ENCODE measurements at regions not wholly inside any gene's neighbourhood (a gene's known extent, or its start where the extent isn't known, plus 50 kb on each side); places are given as distances from the start of the nearest gene placed in this dataset.

DNA sequence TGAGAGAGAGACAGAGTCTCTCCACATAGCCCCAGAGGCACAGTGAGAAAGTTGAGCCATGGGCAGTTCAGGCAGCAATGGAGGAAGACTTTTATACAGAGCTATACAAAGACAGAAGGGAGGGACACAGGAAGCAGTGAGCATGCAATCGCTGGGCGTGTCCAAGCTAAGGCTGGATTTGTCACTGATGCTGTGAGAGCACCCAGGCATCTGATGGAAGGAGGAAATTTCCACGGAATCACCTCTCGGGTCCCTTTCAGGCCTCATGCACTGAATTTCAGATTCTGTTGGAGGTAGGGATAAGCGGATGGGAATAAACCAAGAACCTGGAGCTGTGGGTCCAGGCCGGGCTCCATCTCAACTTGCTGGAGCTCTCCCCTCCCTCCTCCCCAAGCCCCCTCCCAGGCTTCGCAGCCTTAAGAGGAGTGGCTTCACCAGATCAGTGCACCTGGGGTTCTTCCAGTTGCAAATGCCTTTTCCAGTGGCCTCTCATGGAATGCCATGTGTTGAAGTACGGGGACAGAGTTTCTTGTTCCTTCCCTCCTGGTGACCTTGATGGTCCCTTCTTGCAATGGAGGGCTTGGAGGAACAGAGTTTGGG lies 114.8 kb upstream of the ALDH1B1 start:
- Histone ChIP-seq H3K27ac (ENCODE audit: low read depth in 1 of 2, low read length in 1 of 2) (no peak overlapping the region), H3K36me3 (ENCODE audit: control insufficient read depth in 2 of 2, insufficient read depth in 2 of 2, low read length in 1 of 2) (no peaks in the 10 kb centered on the region), H3K9me3 (ENCODE audit: control insufficient read depth in 2 of 2, insufficient read depth in 1 of 2, low read length in 1 of 2) (no peaks in the 10 kb centered on the region), H3K4me3 (ENCODE audit: low read length in 2 of 2) (no peak overlapping the region), H3K27me3 (ENCODE audit: control insufficient read depth in 2 of 2, insufficient read depth in 1 of 2, low read length in 1 of 2) (peaks cover 0 to 5% of the 10 kb centered on the region in 2 donors), H3K4me1 (ENCODE audit: control insufficient read depth in 2 of 2, insufficient read depth in 2 of 2, low read length in 2 of 2) (peaks cover 0 to 8% of the 10 kb centered on the region in 2 donors)
- DNase-seq (ENCODE audit: low read depth in 6 of 9, low spot score in 9 of 9) = no peak
- 96% methylated on average over 8 of the region's 8 CpGs for WGBS

DNA sequence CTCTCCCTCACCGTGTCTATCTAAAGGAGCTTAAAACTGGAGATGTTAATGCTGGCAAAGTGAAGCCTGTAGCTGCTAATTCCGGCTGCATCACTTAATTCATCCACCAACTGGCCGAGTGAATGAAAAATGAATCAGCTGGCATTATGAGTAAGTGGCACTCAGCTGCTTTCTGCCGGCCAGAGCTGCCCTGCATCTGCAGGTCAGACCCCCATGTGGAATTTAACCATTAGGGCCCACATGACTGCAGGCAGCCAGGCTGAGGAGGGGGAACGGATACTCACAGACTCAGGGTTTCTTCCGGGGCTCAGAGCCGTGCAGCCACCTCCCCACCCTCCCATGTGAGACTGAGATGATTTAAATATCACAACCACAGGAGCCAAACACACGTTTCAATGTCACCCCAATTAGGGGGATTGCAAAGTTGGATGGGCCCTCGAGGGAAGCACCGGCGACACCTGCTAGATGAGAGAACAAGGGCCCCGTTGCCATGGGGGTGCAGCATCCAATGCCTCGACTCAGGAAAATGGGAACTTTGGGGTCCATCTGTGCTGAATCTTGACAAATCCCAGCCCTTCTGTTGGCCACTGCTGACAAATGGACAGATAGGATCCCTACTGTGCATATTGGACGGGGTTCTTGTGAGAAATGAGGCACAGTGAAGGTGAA lies 115.6 kb upstream of the ALDH1B1 start:
- H3K36me3 ChIP-seq (ENCODE audit: control insufficient read depth in 2 of 2, insufficient read depth in 2 of 2, low read length in 1 of 2) = no peaks in the 10 kb centered on the region
- H3K27ac ChIP-seq (ENCODE audit: low read depth in 1 of 2, low read length in 1 of 2) = no peak overlapping the region
- no peak overlapping the region for H3K4me3 ChIP-seq (ENCODE audit: low read length in 2 of 2)
- WGBS = 90% methylated on average over 14 of the region's 14 CpGs
- no peak for DNase-seq (ENCODE audit: low read depth in 6 of 9, low spot score in 9 of 9)
- peaks cover 0 to 5% of the 10 kb centered on the region in 2 donors for H3K27me3 ChIP-seq (ENCODE audit: control insufficient read depth in 2 of 2, insufficient read depth in 1 of 2, low read length in 1 of 2)
- peaks cover 0 to 8% of the 10 kb centered on the region in 2 donors for H3K4me1 ChIP-seq (ENCODE audit: control insufficient read depth in 2 of 2, insufficient read depth in 2 of 2, low read length in 2 of 2)
- H3K9me3 ChIP-seq (ENCODE audit: control insufficient read depth in 2 of 2, insufficient read depth in 1 of 2, low read length in 1 of 2) = no peaks in the 10 kb centered on the region

DNA sequence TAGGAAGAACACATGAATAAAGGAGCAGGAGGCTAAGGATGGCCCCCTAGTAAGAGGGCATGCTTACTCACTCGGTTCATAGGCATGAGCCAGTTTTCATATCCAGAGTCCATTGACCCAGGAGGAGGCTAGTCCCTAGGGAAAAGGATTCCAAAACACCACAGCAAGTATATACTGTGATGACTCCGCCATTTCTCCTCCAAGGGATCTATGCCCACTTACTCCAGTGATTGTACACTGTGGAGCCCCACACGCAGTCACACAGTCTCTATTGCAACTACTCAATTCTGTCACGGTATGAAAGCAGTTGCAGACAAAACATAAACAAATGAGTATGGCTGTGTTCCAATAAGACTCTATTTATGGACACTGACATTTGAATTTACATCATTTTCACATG lies 117.7 kb upstream of the ALDH1B1 start:
- Histone ChIP-seq H3K36me3 (ENCODE audit: control insufficient read depth in 2 of 2, insufficient read depth in 2 of 2, low read length in 1 of 2) (no peaks in the 10 kb centered on the region), H3K4me1 (ENCODE audit: control insufficient read depth in 2 of 2, insufficient read depth in 2 of 2, low read length in 2 of 2) (peaks cover 0 to 8% of the 10 kb centered on the region in 2 donors), H3K27ac (ENCODE audit: low read depth in 1 of 2, low read length in 1 of 2) (no peak overlapping the region), H3K27me3 (ENCODE audit: control insufficient read depth in 2 of 2, insufficient read depth in 1 of 2, low read length in 1 of 2) (peaks cover 0 to 5% of the 10 kb centered on the region in 2 donors), H3K4me3 (ENCODE audit: low read length in 2 of 2) (no peak overlapping the region), H3K9me3 (ENCODE audit: control insufficient read depth in 2 of 2, insufficient read depth in 1 of 2, low read length in 1 of 2) (no peaks in the 10 kb centered on the region)
- no peak for DNase-seq (ENCODE audit: low read depth in 6 of 9, low spot score in 9 of 9)
- WGBS = 92% methylated on average over 4 of the region's 4 CpGs

DNA sequence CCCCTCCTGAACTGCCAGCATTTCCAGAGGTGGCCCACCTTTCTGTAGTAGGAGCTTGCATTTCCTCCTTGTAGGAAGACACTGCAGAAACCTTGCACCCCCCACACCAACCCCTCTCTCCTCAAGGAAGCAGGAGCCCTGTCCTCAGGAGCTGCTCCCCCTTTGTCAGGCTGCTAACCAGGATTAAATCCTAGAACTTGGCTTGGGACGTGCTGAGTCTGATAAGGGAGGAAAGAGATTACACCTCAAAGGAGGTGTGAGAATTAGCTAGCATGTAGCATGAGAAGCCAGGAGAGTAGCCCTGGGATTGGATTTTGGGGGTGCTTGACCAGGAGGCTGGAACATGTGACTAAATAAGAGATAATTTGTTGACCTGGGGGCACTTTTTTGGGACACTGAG lies 119.8 kb upstream of the ALDH1B1 start:
- Histone ChIP-seq H3K4me3 (ENCODE audit: low read length in 2 of 2) (no peak overlapping the region), H3K9me3 (ENCODE audit: control insufficient read depth in 2 of 2, insufficient read depth in 1 of 2, low read length in 1 of 2) (no peaks in the 10 kb centered on the region), H3K27me3 (ENCODE audit: control insufficient read depth in 2 of 2, insufficient read depth in 1 of 2, low read length in 1 of 2) (peaks cover 0 to 5% of the 10 kb centered on the region in 2 donors), H3K4me1 (ENCODE audit: control insufficient read depth in 2 of 2, insufficient read depth in 2 of 2, low read length in 2 of 2) (no peaks in the 10 kb centered on the region), H3K36me3 (ENCODE audit: control insufficient read depth in 2 of 2, insufficient read depth in 2 of 2, low read length in 1 of 2) (no peaks in the 10 kb centered on the region), H3K27ac (ENCODE audit: low read depth in 1 of 2, low read length in 1 of 2) (no peak overlapping the region)
- no peak for DNase-seq (ENCODE audit: low read depth in 6 of 9, low spot score in 9 of 9)
- WGBS = 97% methylated on average over 1 of the region's 1 CpG

DNA sequence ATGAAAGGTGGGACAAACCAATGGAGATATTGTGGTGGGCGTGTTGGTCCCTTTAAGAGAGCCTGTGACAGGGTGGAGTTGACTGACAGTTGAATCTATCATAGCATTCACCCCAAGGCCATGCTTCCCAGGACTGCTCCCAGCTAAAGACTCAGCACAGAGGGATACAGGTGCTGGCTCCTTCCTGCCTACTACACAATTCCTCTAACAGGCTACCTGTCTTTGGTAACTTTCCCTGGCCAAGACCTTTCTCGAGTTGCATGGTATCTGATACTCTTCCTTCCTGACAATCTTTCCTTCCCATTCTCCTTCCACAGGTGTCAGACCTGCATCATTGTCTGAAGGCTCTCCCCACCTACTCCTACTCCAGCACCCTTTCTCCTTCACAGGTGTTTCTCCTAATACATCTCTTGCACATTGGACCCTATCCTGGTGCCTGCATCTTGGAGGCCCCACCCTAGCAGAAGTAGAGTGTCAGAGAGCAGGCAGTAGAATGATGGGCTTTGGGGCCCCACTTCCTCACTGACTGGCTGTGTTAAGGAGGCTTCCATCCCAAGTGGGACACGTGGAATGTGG lies 120.7 kb upstream of the ALDH1B1 start:
- DNase-seq (ENCODE audit: low read depth in 6 of 9, low spot score in 9 of 9) = no peak
- no peak overlapping the region for H3K27ac ChIP-seq (ENCODE audit: low read depth in 1 of 2, low read length in 1 of 2)
- no peaks in the 10 kb centered on the region for H3K4me1 ChIP-seq (ENCODE audit: control insufficient read depth in 2 of 2, insufficient read depth in 2 of 2, low read length in 2 of 2)
- no peaks in the 10 kb centered on the region for H3K36me3 ChIP-seq (ENCODE audit: control insufficient read depth in 2 of 2, insufficient read depth in 2 of 2, low read length in 1 of 2)
- no peak overlapping the region for H3K4me3 ChIP-seq (ENCODE audit: low read length in 2 of 2)
- H3K9me3 ChIP-seq (ENCODE audit: control insufficient read depth in 2 of 2, insufficient read depth in 1 of 2, low read length in 1 of 2) = no peaks in the 10 kb centered on the region
- H3K27me3 ChIP-seq (ENCODE audit: control insufficient read depth in 2 of 2, insufficient read depth in 1 of 2, low read length in 1 of 2) = peaks cover 0 to 1% of the 10 kb centered on the region in 2 donors
- 83% methylated on average over 3 of the region's 3 CpGs for WGBS

DNA sequence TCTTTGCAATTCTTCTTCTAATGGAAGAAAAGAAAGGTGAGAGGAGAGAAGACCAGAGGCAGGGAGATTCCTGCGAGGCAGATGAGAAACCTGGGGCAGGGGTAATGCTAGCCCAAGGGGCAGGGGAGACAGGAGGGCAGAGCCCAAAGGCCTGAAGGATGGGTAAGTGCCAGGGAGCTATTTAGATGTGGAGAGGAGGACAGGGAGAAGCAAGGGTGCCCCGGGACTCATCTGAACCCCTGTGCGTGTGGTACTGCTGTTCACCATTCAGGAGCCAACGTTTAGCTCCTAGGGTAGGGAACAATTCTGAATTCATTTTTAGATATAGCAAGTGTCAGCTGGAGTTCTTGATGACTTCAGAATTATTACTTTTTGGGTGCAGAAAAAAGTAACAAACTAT lies 122.7 kb upstream of the ALDH1B1 start:
- WGBS = 88% methylated on average over 4 of the region's 4 CpGs
- no peaks in the 10 kb centered on the region for H3K27me3 ChIP-seq (ENCODE audit: control insufficient read depth in 2 of 2, insufficient read depth in 1 of 2, low read length in 1 of 2)
- no peaks in the 10 kb centered on the region for H3K36me3 ChIP-seq (ENCODE audit: control insufficient read depth in 2 of 2, insufficient read depth in 2 of 2, low read length in 1 of 2)
- H3K9me3 ChIP-seq (ENCODE audit: control insufficient read depth in 2 of 2, insufficient read depth in 1 of 2, low read length in 1 of 2) = no peaks in the 10 kb centered on the region
- no peak overlapping the region for H3K4me3 ChIP-seq (ENCODE audit: low read length in 2 of 2)
- no peak overlapping the region for H3K27ac ChIP-seq (ENCODE audit: low read depth in 1 of 2, low read length in 1 of 2)
- H3K4me1 ChIP-seq (ENCODE audit: control insufficient read depth in 2 of 2, insufficient read depth in 2 of 2, low read length in 2 of 2) = no peaks in the 10 kb centered on the region
- no peak for DNase-seq (ENCODE audit: low read depth in 6 of 9, low spot score in 9 of 9)

DNA sequence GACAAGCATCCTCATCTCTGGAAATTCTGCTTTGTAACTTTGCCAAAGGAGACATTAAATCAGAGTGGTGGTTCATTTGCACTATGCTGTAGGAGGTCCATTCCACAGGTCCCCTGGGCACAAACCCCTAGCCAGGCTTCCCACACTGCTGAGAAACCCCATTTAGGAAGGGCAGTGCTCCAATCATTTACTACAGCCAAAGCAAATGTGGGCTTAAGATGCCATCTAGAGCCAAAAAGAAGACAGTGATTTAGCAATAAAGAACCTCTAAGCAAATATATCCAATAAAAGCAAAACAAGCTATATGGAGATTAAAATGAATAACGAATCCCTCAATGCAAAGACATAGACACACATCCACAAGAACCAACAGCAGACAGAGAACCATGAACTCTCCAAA lies 129.0 kb upstream of the ALDH1B1 start:
- Histone ChIP-seq H3K27ac (ENCODE audit: low read depth in 1 of 2, low read length in 1 of 2) (no peak overlapping the region), H3K27me3 (ENCODE audit: control insufficient read depth in 2 of 2, insufficient read depth in 1 of 2, low read length in 1 of 2) (no peaks in the 10 kb centered on the region), H3K4me3 (ENCODE audit: low read length in 2 of 2) (no peak overlapping the region), H3K9me3 (ENCODE audit: control insufficient read depth in 2 of 2, insufficient read depth in 1 of 2, low read length in 1 of 2) (no peaks in the 10 kb centered on the region), H3K4me1 (ENCODE audit: control insufficient read depth in 2 of 2, insufficient read depth in 2 of 2, low read length in 2 of 2) (no peaks in the 10 kb centered on the region), H3K36me3 (ENCODE audit: control insufficient read depth in 2 of 2, insufficient read depth in 2 of 2, low read length in 1 of 2) (no peaks in the 10 kb centered on the region)
- DNase-seq (ENCODE audit: low read depth in 6 of 9, low spot score in 9 of 9) = peak in 5 of 9 donors; percentile 6 to 33 (median 17)
- WGBS = 81% methylated on average over 1 of the region's 1 CpG

DNA sequence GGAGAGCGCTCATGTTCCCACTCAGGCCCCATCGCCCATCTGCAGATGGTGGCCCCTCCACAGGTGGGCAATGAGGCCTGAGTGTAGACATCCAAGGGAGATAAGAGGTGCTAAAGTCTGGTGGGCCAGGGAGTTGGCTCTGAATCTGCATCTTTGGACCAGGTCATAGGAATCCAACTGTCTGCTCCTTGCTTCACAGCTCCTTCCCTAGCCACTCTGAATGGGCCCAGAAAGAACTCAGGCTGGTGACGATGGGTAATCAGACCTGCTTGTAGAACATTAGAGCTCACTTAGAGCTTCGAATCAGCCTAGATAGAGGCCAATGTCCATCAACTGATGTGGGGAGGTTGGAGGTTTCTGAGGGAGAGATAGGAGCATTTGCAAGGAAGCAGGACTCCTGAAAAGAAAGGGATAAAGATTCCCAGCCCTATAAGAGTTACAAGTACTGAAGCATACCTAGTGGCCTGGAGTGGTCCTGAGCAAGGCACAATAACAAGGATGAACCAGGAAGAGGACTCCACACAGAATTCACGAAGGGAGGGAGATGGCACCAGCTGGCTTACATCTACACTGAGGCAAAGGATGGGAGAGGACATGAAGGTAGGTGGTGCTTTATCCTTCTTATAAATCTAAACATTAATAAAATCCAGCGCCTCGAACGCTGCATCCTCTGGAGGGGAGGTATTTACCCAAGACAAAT lies 132.8 kb upstream of the ALDH1B1 start:
- Histone ChIP-seq H3K36me3 (ENCODE audit: control insufficient read depth in 2 of 2, insufficient read depth in 2 of 2, low read length in 1 of 2) (no peaks in the 10 kb centered on the region), H3K9me3 (ENCODE audit: control insufficient read depth in 2 of 2, insufficient read depth in 1 of 2, low read length in 1 of 2) (no peaks in the 10 kb centered on the region), H3K27ac (ENCODE audit: low read depth in 1 of 2, low read length in 1 of 2) (no peak overlapping the region), H3K27me3 (ENCODE audit: control insufficient read depth in 2 of 2, insufficient read depth in 1 of 2, low read length in 1 of 2) (no peaks in the 10 kb centered on the region), H3K4me1 (ENCODE audit: control insufficient read depth in 2 of 2, insufficient read depth in 2 of 2, low read length in 2 of 2) (no peaks in the 10 kb centered on the region), H3K4me3 (ENCODE audit: low read length in 2 of 2) (no peak overlapping the region)
- WGBS = 98% methylated on average over 8 of the region's 8 CpGs
- no peak for DNase-seq (ENCODE audit: low read depth in 6 of 9, low spot score in 9 of 9)

DNA sequence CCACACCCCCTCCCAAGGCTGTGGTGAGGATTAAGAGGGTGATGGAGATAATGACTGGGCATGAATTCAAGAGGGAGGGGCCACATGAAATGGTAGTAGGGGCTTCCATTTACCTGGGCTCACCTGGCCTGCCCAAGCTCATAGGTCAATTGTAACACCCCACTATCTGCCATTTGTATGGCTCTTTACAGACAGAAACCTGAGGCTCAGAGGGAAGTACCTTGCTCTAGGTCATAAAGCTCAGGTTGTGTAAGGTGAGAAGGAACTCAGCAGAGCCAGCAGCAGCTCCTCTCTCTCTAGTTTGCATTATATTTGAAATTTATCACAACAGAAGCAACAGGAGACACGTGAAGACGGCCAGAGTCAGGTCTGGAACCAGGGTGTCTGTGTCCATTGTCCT lies 133.4 kb upstream of the ALDH1B1 start:
- no peak for DNase-seq (ENCODE audit: low read depth in 6 of 9, low spot score in 9 of 9)
- Histone ChIP-seq H3K36me3 (ENCODE audit: control insufficient read depth in 2 of 2, insufficient read depth in 2 of 2, low read length in 1 of 2) (no peaks in the 10 kb centered on the region), H3K27ac (ENCODE audit: low read depth in 1 of 2, low read length in 1 of 2) (no peak overlapping the region), H3K4me1 (ENCODE audit: control insufficient read depth in 2 of 2, insufficient read depth in 2 of 2, low read length in 2 of 2) (no peaks in the 10 kb centered on the region), H3K27me3 (ENCODE audit: control insufficient read depth in 2 of 2, insufficient read depth in 1 of 2, low read length in 1 of 2) (no peaks in the 10 kb centered on the region), H3K4me3 (ENCODE audit: low read length in 2 of 2) (no peak overlapping the region), H3K9me3 (ENCODE audit: control insufficient read depth in 2 of 2, insufficient read depth in 1 of 2, low read length in 1 of 2) (no peaks in the 10 kb centered on the region)
- 94% methylated on average over 2 of the region's 2 CpGs for WGBS
